BJ (cell line): ENCODE measurements at regions not wholly inside any gene's neighbourhood (a gene's known extent, or its start where the extent isn't known, plus 50 kb on each side); places are given as distances from the start of the nearest gene placed in this dataset.

Experiments
- CTCF ChIA-PET: fragments of 350-600 bp; formaldehyde crosslinking; extraction: SDS; loops from one replicate; lab custom pipeline; 2021; ENCODE audit warnings: antibody characterized with exemption, inconsistent platforms; lab: Yijun Ruan, JAX
- POLR2A ChIA-PET: fragments of 300-600 bp; sonication (Branson Sonifier 250); formaldehyde crosslinking; extraction: SDS; loops from one replicate; lab custom pipeline; 2021; ENCODE audit warnings: antibody characterized with exemption; lab: Charles Lee
- DNase-seq: peaks from one replicate; pipeline ENCODE4 v3.0.0-alpha.2; 2011; ENCODE audit warnings: low read depth
- H3K27me3 ChIP-seq: 2 replicates; pipeline ENCODE4 v1.6.0; 2011; ENCODE audit warnings: low read length; ENCODE audit not compliant: control insufficient read depth, insufficient read depth
- H3K36me3 ChIP-seq: 2 replicates; pipeline ENCODE4 v1.5.1; 2011; ENCODE audit warnings: low read length; ENCODE audit not compliant: control insufficient read depth, insufficient read depth
- H3K4me3 ChIP-seq: 2 replicates; pipeline ENCODE4 v1.5.1; 2011; ENCODE audit warnings: low read depth, mild to moderate bottlenecking, control low read depth, low read length
- CTCF ChIP-seq: IDR thresholded peaks from 2 replicates; pipeline ENCODE4 v1.5.1; 2011; ENCODE audit warnings: low read depth, mild to moderate bottlenecking, control low read depth, inconsistent platforms, low read length, moderate library complexity; ENCODE audit not compliant: insufficient read depth

DNA sequence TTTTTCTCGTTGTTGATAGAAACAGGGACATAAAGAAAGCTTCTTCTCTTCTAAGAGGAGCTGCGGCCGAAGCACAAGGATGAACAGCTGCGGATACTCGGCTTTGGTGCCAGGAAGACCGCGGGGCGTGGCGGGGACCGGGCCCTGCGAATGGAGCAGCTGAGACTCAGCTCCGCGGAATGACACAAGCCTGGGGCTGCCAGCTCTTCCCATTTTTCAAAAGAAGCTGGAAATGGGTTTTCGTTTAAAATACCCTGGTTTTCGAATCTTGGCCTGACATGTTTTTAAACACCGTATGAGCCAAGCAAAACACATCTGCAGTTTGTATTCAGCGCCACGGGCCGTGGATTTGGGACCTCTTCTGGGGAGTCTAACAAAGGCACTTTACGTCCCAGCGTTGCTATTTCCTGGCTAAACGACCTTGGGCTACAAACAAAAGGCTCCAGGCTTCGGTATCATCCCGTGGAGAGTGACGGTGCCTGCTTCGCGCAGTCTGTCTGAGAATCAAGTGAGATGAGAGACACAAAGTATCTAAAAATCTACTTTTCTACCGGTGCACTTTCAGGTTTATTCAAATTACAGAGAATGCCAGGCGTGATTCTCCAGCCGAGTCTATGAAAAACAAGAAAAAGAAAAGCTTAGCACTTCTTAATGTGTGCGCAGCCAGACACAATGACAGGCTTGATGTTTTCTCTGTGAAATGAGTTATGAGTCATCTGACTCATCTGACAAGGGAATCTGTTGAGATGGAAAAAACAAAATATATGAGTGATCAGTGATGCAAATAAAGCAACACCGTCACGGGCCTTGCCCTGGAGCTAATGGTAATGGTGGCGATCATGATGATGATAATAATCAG lies 114.0 kb upstream of the TMEM132D start:
- Histone ChIP-seq H3K27me3 (no peaks in the 10 kb centered on the region), H3K4me3 (no peak overlapping the region), H3K36me3 (no peaks in the 10 kb centered on the region)
- DNase-seq, result no peak
- POLR2A ChIA-PET, result no interaction called here
- no peak for TF ChIP-seq CTCF
- CTCF ChIA-PET, result no interaction called here

DNA sequence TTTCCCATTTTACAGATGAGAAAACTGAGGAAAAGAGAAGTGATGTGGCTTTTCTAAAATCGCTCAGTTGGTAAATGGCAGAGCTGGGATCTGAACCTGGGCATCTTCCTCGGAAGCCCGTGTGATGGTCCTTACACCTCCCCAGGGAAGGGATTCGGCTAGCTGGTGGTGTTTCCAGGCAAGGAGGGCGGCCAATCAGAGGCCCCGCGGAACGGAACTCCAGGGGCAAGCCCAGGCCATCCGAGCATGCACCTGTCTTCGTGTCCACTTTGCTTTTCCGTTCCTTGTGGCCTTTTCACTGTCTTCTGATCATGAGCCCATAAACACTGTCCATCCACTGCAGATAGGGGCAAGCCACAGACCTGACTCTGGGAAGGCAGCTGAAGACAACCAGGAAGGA lies 114.8 kb upstream of the TMEM132D start:
- ChIA-PET CTCF (no interaction called here), POLR2A (no interaction called here)
- DNase-seq, result no peak
- no peak overlapping the region for H3K4me3 ChIP-seq
- no peak for TF ChIP-seq CTCF
- H3K27me3 ChIP-seq, result no peaks in the 10 kb centered on the region
- H3K36me3 ChIP-seq, result no peaks in the 10 kb centered on the region

DNA sequence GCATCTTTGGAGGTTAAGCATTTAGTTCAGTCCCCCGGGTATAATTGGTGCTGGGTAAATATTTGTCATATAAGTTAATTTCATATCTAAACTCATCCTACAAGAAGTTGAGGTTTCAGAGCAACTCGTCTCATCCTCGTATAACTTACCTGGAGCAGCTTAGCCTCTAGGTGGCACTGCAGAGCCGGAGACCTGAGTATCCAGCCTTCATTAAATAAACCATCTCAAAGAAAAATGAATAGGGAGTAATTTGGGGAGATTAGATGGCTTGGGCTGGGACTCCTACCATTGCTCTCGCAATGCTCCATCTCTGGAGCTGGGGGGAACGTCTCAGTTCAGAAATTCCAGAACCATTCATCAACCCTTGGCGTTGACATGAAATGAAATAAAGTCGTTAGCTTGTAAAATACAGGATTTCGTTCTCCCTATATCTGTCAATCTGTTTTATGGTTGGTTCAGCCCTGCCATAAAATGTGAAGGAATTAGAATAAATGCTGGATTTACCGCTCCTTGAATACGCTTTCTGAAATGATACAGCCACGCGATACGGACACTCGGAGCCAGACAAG lies 122.9 kb upstream of the TMEM132D start:
- Histone ChIP-seq H3K4me3 (no peak overlapping the region), H3K36me3 (no peaks in the 10 kb centered on the region), H3K27me3 (no peaks in the 10 kb centered on the region)
- TF ChIP-seq CTCF, result peak; percentile 35
- CTCF ChIA-PET, result interaction anchor here (0.6 kb wide), 1 partner anchor 363 kb away, joined by 4 read pairs; no protein-coding TSS in a partner anchor
- no peak for DNase-seq
- POLR2A ChIA-PET, result no interaction called here

DNA sequence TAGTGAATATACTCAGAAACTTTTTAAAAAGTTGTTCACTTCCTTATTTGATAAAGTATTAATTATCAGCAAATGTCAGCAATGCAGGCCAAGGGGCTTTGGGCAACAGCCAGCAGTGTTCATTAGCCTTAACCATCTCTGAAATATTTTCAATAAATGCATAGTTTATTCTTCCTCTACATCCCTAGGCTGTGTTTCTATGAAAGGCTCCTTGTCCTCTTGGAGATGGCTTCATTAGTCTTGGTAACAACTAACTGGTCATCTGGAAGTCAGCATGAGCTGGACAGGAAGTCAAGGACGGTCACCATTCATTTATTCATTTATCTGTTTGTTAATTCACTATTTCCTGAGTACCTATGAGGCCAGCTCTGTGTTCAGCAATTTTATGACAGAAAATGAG lies 124.0 kb upstream of the TMEM132D start:
- TF ChIP-seq CTCF, result no peak
- Histone ChIP-seq H3K27me3 (no peaks in the 10 kb centered on the region), H3K4me3 (no peak overlapping the region), H3K36me3 (no peaks in the 10 kb centered on the region)
- ChIA-PET POLR2A (no interaction called here), CTCF (no interaction called here)
- DNase-seq, result no peak

- POLR2A ChIA-PET, result no interaction called here
- Histone ChIP-seq H3K27me3 (no peaks in the 10 kb centered on the region), H3K4me3 (no peak overlapping the region), H3K36me3 (no peaks in the 10 kb centered on the region)
- no peak for TF ChIP-seq CTCF
- CTCF ChIA-PET, result no interaction called here
- no peak for DNase-seq
Observed at GRCh38 chr12:130029151-130029550, 125.3 kb upstream of the TMEM132D start.
